Effector memory CD4-positive, alpha-beta T cell (primary cell): ENCODE measurements at regions not wholly inside any gene's neighbourhood (a gene's known extent, or its start where the extent isn't known, plus 50 kb on each side); places are given as distances from the start of the nearest gene placed in this dataset.
A peak's percentile ranks its signal among the peaks of the same experiment; 100 is the strongest.
"Not testable (repeated sequence)": the region's sequence is repeated elsewhere in the genome, so short reads cannot be mapped to it uniquely, and the experiment has no call there.

ENCODE experiments used
- DNase-seq, 3 donors: peaks; one replicate each; pipeline ENCODE4 v3.0.0-alpha.2; 2020
- H3K27ac ChIP-seq: 2 replicates; pipeline ENCODE4 v1.7.0; 2013; ENCODE audit warnings: mild to moderate bottlenecking, low read length, moderate library complexity; ENCODE audit not compliant: insufficient read depth, poor library complexity, severe bottlenecking
- H3K27me3 ChIP-seq: replicated peaks from 2 replicates; pipeline ENCODE4 v1.7.0; 2013; ENCODE audit warnings: mild to moderate bottlenecking, low read length; ENCODE audit not compliant: insufficient read depth, control insufficient read depth, poor library complexity, severe bottlenecking
- H3K36me3 ChIP-seq: 2 replicates; pipeline ENCODE4 v1.7.0; 2013; ENCODE audit warnings: mild to moderate bottlenecking, low read length, moderate library complexity; ENCODE audit not compliant: control insufficient read depth, insufficient read depth
- H3K4me1 ChIP-seq: 2 replicates; pipeline ENCODE4 v1.7.0; 2013; ENCODE audit warnings: low read length, mild to moderate bottlenecking; ENCODE audit not compliant: control insufficient read depth, insufficient read depth, poor library complexity, severe bottlenecking
- H3K4me3 ChIP-seq: 2 replicates; pipeline ENCODE4 v1.7.0; 2013; ENCODE audit warnings: low read length, low read depth, mild to moderate bottlenecking; ENCODE audit not compliant: insufficient read depth, poor library complexity, severe bottlenecking
- H3K9me3 ChIP-seq: 2 replicates; pipeline ENCODE4 v1.7.0; 2013; ENCODE audit warnings: mild to moderate bottlenecking, low read length, moderate library complexity; ENCODE audit not compliant: control insufficient read depth

DNA sequence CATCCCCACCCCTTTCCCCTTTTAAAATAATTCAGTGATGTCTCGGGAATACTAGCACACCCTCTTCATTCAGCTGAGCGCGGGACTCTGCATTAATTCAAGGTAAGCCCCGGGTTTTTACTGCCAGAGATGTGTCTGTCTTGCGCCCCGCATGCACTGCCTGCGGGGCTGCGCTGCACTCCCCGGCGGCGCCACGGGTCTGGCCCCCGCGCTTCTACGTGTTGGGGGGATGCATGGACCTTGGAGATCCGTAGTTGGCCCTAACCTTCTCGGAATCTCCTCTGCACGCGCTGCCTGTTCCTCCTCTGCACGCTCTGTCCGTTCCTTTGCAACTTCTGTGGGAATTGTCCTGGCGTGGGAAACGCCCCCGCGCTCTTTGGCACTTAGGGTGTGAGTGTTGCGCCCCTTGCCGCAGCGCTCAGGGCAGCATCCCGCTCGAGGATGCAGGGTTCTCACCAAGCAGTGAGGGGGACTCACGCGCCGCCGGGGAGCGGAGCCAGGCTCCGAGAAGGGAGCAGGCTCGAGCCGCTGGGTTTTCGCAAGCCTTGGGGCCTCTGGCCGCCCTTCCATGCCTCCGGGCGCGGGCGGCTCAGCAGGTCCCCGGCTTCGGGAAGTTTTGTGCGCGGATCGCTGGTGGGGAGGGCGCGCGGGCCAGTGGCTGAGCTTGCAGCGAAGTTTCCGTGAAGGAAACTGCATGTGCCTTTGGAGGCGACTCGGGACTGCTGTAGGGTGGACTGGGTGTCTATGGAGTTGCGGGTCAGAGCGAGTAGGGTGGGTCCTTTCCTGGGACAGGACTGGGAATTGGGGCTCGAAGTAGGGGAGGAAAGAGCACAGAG lies 165.1 kb upstream of the CACNA1E start:
- Histone ChIP-seq H3K9me3 (no peaks in the 10 kb centered on the region), H3K4me3 (peak overlapping the region; percentile 20), H3K4me1 (peaks cover 3% of the 10 kb centered on the region), H3K36me3 (no peaks in the 10 kb centered on the region), H3K27ac (no peak overlapping the region), H3K27me3 (peaks cover 20% of the 10 kb centered on the region)
- no peak for DNase-seq

DNA sequence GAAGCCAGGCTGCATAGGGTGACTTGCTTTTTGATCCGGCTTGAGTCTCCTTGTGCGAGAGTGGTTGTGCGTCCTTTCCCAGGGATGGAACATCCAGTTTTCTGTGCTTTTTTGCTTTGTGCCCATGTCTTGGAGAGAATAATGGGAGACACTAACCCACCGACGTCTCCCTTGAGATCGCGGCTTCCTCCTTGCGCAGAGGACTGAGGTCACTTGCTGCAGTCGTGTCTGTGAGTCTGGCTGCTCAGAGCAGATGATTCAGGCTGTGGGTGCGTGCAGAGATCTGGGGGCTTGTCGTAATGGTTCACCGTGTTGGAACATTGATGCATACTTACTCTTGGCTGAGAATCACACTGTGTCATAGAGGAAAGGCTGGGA lies 164.5 kb upstream of the CACNA1E start:
- peak overlapping the region; percentile 20 for H3K4me3 ChIP-seq
- H3K27ac ChIP-seq = no peak overlapping the region
- H3K4me1 ChIP-seq = peaks cover 3% of the 10 kb centered on the region
- H3K27me3 ChIP-seq = peaks cover 20% of the 10 kb centered on the region
- no peak for DNase-seq
- H3K36me3 ChIP-seq = no peaks in the 10 kb centered on the region
- no peaks in the 10 kb centered on the region for H3K9me3 ChIP-seq

DNA sequence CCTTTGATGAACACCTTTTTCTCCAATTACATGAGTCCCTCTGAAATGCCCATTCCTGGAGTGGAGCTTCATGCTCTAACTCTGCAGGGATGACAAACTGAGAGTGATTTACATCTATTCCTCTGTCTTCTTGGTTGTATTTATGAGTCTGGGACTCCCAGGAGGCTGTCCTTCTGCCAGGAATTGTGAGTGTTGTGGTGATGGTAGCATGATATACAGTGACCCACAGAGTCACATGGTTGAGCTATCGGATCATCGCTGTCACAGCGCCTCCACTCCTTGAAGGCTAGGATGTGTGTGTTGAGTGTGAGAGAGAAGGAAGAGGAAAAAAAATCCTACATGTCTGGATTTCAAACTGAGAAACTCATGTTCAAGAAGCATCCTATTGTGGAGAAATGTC lies 163.4 kb upstream of the CACNA1E start:
- peaks cover 3% of the 10 kb centered on the region for H3K4me1 ChIP-seq
- H3K27ac ChIP-seq = no peak overlapping the region
- no peaks in the 10 kb centered on the region for H3K36me3 ChIP-seq
- H3K4me3 ChIP-seq = no peak overlapping the region
- no peak for DNase-seq
- no peaks in the 10 kb centered on the region for H3K9me3 ChIP-seq
- peaks cover 20% of the 10 kb centered on the region for H3K27me3 ChIP-seq

DNA sequence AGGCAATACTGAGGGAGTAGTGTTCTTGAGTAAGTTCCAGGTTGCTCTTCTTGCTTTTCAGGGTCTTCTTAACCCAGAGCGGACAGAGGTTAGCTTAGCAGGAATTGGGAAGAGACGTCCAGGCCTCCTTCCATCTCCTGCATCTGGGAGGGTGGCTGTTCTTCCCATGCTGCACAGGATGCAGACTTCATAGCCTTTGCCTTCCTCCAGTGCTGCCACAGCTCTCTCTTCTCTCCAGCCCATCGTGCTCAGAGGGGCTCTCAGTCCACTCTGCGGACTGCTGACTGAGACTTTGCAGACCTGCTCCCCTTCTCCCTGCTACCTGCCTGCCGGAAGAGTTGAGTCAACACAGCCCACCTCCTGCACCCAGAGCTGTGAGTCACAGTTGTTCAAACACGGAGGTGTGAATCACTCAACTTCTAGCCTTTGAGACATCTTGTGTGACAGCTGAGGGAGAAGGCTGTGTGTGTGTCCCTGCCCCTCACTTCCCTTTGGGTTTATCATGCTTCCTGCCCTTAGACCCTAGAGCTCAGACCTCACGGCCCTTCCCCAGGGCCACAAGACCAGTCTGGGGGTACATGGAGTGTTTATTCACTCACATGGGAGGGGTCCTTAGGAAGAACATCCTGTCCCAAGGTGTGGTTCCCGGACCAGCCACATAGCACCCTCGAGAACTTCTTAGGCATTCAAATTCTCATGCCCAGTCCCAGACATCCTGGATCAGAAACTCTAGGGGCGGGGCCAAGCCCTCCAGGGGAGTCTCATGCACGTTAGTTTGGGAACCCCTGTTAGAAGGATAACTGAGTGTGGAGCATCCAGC lies 158.3 kb upstream of the CACNA1E start:
- no peak overlapping the region for H3K27ac ChIP-seq
- H3K4me1 ChIP-seq = no peaks in the 10 kb centered on the region
- H3K9me3 ChIP-seq = no peaks in the 10 kb centered on the region
- H3K4me3 ChIP-seq = no peak overlapping the region
- H3K27me3 ChIP-seq = no peaks in the 10 kb centered on the region
- DNase-seq = no peak
- H3K36me3 ChIP-seq = no peaks in the 10 kb centered on the region

DNA sequence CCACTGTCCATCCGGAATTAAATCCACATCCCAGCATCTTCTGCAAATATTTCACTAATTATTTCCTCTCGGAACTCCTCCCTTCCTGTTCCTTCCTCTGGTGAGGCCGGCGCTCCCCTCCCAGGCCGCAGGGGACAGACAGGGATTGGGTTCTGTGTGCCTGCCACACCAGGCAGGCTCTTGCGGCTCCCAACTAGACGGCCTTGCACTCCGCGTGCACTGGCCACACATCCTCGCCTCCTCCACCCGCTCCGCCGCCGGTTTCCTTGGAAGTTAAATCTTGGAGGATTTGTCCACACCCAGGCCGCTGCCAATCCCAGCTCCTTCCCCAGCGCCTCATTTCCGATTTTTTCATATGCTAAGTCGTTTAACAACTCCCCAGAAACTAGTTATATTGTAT lies 157.6 kb upstream of the CACNA1E start:
- H3K4me1 ChIP-seq, H3K4me3 ChIP-seq, H3K36me3 ChIP-seq, DNase-seq, H3K9me3 ChIP-seq, H3K27me3 ChIP-seq, H3K27ac ChIP-seq: not testable (repeated sequence)

DNA sequence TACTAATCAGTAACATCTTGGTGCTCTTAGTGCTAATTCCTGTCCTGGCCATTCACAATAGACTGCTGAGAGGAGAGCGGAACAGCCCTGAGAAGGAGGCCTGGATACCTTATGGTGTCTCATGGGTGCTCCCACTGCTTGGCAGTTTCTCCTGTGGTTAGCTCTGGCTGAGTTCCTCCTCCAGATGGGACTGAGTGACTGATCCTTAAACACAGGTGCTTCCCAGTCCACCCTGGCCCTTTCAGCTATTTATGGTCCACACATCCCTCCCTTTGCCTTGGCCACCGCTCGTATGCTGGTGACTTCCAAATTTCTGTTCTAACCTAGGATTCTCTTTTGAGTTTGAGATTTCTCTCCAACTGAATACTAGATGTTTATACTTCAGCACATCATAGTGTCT lies 157.0 kb upstream of the CACNA1E start:
- Histone ChIP-seq H3K36me3 (no peaks in the 10 kb centered on the region), H3K4me1 (no peaks in the 10 kb centered on the region), H3K27ac (no peak overlapping the region), H3K4me3 (no peak overlapping the region), H3K27me3 (no peaks in the 10 kb centered on the region), H3K9me3 (no peaks in the 10 kb centered on the region)
- DNase-seq = no peak

DNA sequence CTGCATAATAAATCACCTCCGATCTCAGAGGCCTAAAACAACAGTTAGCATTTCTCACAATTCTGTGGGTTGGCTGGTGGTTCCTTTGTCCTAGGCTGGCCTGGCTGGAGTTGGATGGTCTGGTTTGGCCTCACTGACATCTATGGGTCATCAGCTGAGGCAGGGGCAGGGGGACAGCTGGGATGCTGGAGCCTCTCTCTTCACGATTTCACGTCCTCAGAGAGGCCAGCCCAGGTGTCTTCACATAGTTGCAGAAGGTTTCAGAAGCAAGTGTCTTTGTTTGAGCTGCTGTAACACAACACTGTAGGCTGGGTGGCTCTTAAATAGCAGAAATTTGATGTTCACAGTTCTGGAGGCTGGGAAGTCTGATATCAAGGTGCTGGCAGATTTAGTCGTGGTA lies 155.5 kb upstream of the CACNA1E start:
- Histone ChIP-seq H3K4me3 (no peak overlapping the region), H3K36me3 (no peaks in the 10 kb centered on the region), H3K4me1 (no peaks in the 10 kb centered on the region), H3K9me3 (no peaks in the 10 kb centered on the region), H3K27ac (no peak overlapping the region), H3K27me3 (no peaks in the 10 kb centered on the region)
- no peak for DNase-seq

DNA sequence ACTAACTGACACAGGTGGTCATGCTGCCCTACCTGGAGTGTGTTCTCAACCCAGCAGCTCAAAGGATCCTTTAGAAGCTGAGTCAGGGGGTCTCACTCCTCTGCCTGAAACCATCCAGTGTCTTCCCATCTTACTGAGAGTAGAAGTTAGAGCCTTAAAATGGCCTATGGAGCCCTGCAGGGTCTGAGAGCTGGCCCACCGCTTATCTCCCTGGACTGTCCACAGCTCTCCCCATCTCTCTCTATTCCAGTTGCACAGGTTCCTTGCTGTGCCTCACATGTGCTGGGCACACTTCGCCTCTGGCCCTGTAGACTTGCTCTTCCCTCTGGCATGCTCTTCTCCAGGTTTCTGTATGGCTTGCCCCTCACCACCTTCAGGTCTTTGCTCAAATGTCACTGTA lies 148.6 kb upstream of the CACNA1E start:
- Histone ChIP-seq H3K27me3 (no peaks in the 10 kb centered on the region), H3K27ac (no peak overlapping the region)

DNA sequence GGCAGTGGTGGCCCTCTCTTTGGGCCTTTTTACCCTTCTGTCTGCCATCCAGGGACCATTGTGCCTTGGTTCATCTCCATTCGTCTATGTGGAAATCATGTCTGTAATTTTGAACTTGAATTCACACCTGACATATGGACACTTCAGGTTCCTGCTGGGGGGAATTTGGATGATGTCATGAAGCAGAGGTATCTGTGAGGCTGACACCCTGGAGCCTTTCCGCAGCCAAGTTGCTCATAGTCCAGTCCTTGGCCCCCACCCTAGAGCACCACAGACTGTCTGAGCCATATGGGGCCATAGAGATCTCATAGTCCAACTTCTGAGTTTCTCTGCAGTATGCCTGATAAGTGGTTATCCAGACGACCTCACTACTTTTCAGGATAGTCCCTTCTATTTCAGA lies 147.7 kb upstream of the CACNA1E start:
- no peak overlapping the region for H3K4me3 ChIP-seq
- H3K36me3 ChIP-seq = no peaks in the 10 kb centered on the region
- no peaks in the 10 kb centered on the region for H3K4me1 ChIP-seq
- H3K9me3 ChIP-seq = no peaks in the 10 kb centered on the region
- H3K27ac ChIP-seq = no peak overlapping the region
- no peaks in the 10 kb centered on the region for H3K27me3 ChIP-seq
- DNase-seq = no peak

More for the DNA sequence above, 148.6 kb upstream of the CACNA1E start:
- no peak for DNase-seq
- Histone ChIP-seq H3K36me3 (no peaks in the 10 kb centered on the region), H3K4me3 (no peak overlapping the region), H3K4me1 (no peaks in the 10 kb centered on the region), H3K9me3 (no peaks in the 10 kb centered on the region)

DNA sequence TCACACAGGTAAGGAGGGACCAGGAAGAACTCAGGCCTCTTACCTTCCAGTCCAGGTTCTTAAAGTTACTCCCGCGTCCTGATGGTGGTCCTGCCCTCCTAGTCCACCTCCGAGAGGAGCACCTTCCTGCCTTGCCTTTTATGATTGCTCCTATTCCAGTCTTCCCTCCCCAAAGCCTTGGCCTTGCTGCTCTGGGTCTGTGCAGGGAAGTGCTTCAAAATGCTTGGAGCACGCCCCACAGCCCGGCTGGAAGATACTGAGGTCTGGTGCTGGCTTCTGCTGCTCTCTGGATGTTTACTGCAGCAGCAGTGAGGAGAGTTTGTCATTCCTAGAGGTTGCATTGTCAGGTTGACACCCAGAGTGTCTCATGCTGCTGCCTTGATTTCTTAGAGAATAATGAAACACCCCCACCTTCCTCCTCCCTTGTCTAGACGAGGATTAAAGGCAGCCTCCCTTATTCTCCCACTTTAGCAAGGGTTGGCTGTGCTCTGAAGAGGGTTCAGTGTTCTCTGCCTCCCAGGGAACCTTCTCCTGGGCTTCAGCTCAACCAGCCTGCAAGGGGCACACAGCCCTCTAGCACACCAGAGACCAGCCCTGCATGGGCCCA lies 142.2 kb upstream of the CACNA1E start:
- H3K27ac ChIP-seq = no peak overlapping the region
- no peaks in the 10 kb centered on the region for H3K4me1 ChIP-seq
- no peak overlapping the region for H3K4me3 ChIP-seq
- DNase-seq = no peak
- no peaks in the 10 kb centered on the region for H3K27me3 ChIP-seq
- H3K9me3 ChIP-seq = no peaks in the 10 kb centered on the region
- no peaks in the 10 kb centered on the region for H3K36me3 ChIP-seq
